HEK293T (cell line): ENCODE measurements at regions not wholly inside any gene's neighbourhood (a gene's known extent, or its start where the extent isn't known, plus 50 kb on each side); places are given as distances from the start of the nearest gene placed in this dataset.

Source experiments
- ARNT ChIP-seq: fragments of 450-650 bp; IDR thresholded peaks from 2 replicates; pipeline ENCODE4 v1.6.1; 2017; ENCODE audit warnings: mild to moderate bottlenecking
- BHLHE40 ChIP-seq: fragments of 450-650 bp; IDR thresholded peaks from 2 replicates; pipeline ENCODE4 v1.6.1; 2016; ENCODE audit warnings: mild to moderate bottlenecking, moderate library complexity, borderline replicate concordance
- FOXK2 ChIP-seq: fragments of 450-650 bp; IDR thresholded peaks from 2 replicates; pipeline ENCODE4 v1.6.1; 2016; ENCODE audit warnings: mild to moderate bottlenecking
- L3MBTL2 ChIP-seq: fragments of 450-650 bp; conservative IDR thresholded peaks from 2 replicates; pipeline ENCODE4 v1.6.1; 2016; ENCODE audit warnings: mild to moderate bottlenecking
- LEF1 ChIP-seq: fragments of 450-650 bp; IDR thresholded peaks from 2 replicates; pipeline ENCODE4 v1.6.1; 2017; ENCODE audit warnings: mild to moderate bottlenecking, borderline replicate concordance
- NFRKB ChIP-seq: fragments of 450-650 bp; IDR thresholded peaks from 2 replicates; pipeline ENCODE4 v1.6.1; 2016; ENCODE audit warnings: mild to moderate bottlenecking, moderate library complexity
- SP1 ChIP-seq: fragments of 450-650 bp; IDR thresholded peaks from 2 replicates; pipeline ENCODE4 v1.6.1; 2017
- SUZ12 ChIP-seq: fragments of 450-650 bp; IDR thresholded peaks from 2 replicates; pipeline ENCODE4 v1.6.1; 2016; ENCODE audit warnings: mild to moderate bottlenecking
- TARDBP ChIP-seq: fragments of 450-650 bp; IDR thresholded peaks from 2 replicates; pipeline ENCODE4 v1.6.1; 2016

GRCh38 chr3:174340624-174341587 lies 518.2 kb upstream of the NAALADL2 start:
- TF ChIP-seq L3MBTL2: no peak
- TF ChIP-seq TARDBP: no peak
- no peak for TF ChIP-seq FOXK2
- no peak for TF ChIP-seq BHLHE40
- no peak for TF ChIP-seq SP1
- no peak for TF ChIP-seq ARNT
- TF ChIP-seq LEF1: no peak
- TF ChIP-seq NFRKB: no peak
- no peak for TF ChIP-seq SUZ12
